ENCODE measurements at regions not wholly inside any gene's neighbourhood (a gene's known extent, or its start where the extent isn't known, plus 50 kb on each side); places are given as distances from the start of the nearest gene placed in this dataset.
A peak's percentile ranks its signal among the peaks of the same experiment; 100 is the strongest.

GRCh38 chr5:74272024-74272775 is 368.3 kb downstream of the ENC1 start:
- ATAC-seq (ENCODE audit: poor library complexity): no peak
- DNase-seq: no peak
- intact Hi-C loops (cut with DNase I): no loop called here

- ATAC-seq (ENCODE audit: poor library complexity) (no peak), DNase-seq (no peak)
- intact Hi-C loops (cut with DNase I): no loop called here
Observed at GRCh38 chr5:74268297-74268696, 372.2 kb downstream of the ENC1 start.

DNA sequence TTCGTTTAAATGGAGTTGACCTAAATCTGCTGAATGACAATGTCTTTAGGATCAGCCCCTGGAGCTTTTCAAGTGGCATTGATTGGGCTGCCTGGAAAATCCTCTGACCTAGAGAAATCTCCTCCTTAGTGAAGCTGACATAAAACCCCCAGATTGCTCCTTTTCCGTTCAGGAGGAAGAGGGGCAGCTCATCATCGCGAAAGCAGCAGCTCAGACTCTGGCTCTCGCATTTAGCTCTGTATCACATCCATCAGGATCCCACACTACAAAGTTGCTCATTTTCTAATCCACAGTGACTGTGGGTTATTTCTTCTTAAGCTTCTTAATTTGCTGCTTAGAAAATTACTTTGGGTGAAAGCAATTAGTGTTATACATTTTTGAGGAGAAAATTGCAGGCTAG is 373.7 kb downstream of the ENC1 start:
- ATAC-seq (ENCODE audit: poor library complexity) (no peak), DNase-seq (no peak)
- intact Hi-C loops (cut with DNase I): no loop called here

- intact Hi-C loops (cut with DNase I): no loop called here
- DNase-seq: no peak
- ATAC-seq (ENCODE audit: poor library complexity): no peak
Observed at GRCh38 chr5:74266132-74266531, 374.4 kb downstream of the ENC1 start.

GRCh38 chr5:74262544-74263207 is 377.9 kb downstream of the ENC1 start:
- intact Hi-C loops (cut with DNase I): no loop called here
- ATAC-seq (ENCODE audit: poor library complexity): no peak
- no peak for DNase-seq

GRCh38 chr5:74261866-74262265 is 378.7 kb downstream of the ENC1 start:
- no peak for DNase-seq
- intact Hi-C loops (cut with DNase I): no loop called here
- ATAC-seq (ENCODE audit: poor library complexity): no peak

GRCh38 chr5:74261421-74261820 is 379.1 kb downstream of the ENC1 start:
- intact Hi-C loops (cut with DNase I): no loop called here
- ATAC-seq (ENCODE audit: poor library complexity) (no peak), DNase-seq (no peak)

DNA sequence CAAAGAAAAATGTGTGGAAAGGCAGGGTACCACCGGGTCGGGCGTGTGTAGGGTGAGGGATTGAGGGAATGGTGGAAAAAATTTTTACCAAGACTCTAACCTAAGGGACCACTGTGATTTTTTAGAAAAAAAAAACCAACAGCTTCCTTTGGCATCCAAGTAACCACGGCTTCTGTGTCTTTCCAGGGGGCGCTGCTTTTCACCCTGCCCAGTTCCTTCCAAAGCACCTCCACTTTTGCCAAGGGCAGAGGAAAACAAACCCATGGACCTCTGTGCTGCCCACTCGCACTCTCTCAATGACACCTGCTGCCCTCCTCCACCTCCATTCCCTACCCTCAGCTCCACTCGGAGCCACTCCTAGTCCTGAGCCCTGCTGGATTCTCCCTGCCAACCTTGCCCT is 381.0 kb downstream of the ENC1 start:
- intact Hi-C loops (cut with DNase I): no loop called here
- DNase-seq (no peak), ATAC-seq (ENCODE audit: poor library complexity) (no peak)

DNA sequence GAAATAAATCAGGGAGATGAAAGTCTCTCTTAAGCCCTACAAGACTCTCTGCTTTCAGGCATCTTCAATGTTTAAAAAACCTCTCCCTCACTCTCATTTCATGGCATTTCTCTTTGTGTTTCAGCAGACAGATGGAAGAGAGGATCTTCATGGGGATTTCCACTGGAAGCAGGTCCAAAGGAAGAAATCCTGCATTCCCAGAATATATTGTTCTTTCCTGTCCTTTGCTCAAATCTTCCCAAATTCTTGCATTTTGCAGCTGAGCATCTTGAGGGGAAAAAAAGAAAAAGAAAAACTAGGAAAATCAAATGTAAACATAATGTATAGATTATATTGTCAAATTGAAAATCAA is 382.2 kb downstream of the ENC1 start:
- intact Hi-C loops (cut with DNase I): no loop called here
- DNase-seq (no peak), ATAC-seq (ENCODE audit: poor library complexity) (no peak)

DNA sequence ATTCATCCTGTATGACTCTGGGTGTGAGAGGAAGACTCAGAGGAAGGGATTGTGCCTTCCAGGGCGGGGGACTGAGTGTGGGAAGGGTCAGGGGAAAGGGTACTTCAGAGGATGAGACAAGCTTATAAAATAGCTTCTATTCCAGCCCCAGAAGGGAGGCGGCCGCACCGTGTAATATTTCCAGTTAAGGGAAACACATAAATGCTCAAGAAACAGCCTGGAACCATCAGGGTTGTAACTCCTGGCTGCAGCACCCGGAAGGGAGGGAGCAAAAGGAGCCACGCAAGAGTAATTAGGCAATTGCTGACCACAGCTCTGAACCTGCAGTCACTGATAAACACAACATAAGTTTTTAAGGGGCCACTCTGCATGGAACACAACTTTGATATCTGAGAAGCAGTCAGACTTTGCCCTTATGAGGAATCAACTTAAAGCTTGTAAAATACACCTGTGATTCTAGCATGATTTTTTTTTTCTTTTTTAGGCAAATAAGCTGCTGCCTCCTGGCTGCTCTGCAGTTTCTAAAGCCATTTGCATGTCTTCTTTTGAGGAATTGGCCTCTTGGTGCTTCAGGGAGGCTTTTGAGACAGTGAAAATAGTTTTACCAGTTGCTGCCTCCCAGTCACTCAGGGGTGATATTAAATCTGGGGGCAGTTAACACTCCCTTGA is 382.7 kb downstream of the ENC1 start:
- DNase-seq: peak; percentile 83
- intact Hi-C loops (cut with DNase I): no loop called here

DNA sequence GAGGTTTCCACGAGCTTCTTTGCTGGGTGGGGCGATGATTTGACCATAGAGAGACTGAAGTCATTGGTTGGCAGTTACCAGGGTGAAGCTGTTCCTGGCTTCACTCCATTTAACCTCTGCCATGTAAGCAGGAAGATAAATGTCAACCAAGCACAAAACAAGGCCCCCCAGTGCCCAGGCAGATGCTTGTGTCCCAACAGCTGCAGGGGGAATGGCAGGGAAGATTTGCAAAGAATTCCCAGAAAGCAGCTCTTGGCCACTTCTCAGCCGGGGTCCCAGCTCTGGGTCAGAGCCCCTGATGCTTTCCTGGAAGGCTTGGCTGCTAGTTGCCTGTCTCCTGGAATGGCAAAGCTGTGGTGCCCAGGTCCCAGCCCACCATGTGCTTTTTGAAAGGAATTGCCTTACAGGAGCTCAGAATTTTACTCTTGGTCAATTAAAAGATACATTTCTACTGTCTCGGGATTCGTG is 383.4 kb downstream of the ENC1 start:
- DNase-seq: no peak
- ATAC-seq (ENCODE audit: poor library complexity): peak; percentile 61
- intact Hi-C loops (cut with DNase I): no loop called here

More for the DNA sequence above, 382.7 kb downstream of the ENC1 start:
- peak; percentile 96 for ATAC-seq (ENCODE audit: poor library complexity)

- intact Hi-C loops (cut with DNase I): no loop called here
- ATAC-seq (ENCODE audit: poor library complexity): no peak
- no peak for DNase-seq
Observed at GRCh38 chr5:74255692-74256392, 384.7 kb downstream of the ENC1 start.

- no peak for DNase-seq
- intact Hi-C loops (cut with DNase I): no loop called here
Observed at GRCh38 chr5:74254257-74254656, 386.3 kb downstream of the ENC1 start.

DNA sequence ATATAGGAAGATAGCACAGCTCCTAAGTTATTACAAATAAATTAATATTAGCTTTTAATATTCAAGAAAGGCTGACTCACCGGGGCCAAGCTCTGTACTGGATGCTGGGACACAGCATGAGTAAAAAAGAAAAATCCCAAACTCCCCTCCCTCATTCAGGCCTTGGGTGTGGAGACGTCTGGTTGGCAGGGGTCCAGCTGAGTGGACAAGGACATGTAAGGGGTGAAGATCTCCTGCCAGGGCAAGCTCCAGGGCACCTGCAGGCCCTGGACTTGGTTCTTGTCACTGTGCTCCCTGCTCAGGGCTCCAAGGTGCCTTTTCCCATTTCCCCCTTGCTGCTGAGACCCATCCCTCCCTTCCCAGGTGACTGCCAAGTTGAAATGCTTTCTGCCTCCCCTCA is 388.5 kb downstream of the ENC1 start:
- intact Hi-C loops (cut with DNase I): no loop called here
- no peak for DNase-seq

More at GRCh38 chr5:74254257-74254656, 386.3 kb downstream of the ENC1 start:
- ATAC-seq (ENCODE audit: poor library complexity): no peak

DNA sequence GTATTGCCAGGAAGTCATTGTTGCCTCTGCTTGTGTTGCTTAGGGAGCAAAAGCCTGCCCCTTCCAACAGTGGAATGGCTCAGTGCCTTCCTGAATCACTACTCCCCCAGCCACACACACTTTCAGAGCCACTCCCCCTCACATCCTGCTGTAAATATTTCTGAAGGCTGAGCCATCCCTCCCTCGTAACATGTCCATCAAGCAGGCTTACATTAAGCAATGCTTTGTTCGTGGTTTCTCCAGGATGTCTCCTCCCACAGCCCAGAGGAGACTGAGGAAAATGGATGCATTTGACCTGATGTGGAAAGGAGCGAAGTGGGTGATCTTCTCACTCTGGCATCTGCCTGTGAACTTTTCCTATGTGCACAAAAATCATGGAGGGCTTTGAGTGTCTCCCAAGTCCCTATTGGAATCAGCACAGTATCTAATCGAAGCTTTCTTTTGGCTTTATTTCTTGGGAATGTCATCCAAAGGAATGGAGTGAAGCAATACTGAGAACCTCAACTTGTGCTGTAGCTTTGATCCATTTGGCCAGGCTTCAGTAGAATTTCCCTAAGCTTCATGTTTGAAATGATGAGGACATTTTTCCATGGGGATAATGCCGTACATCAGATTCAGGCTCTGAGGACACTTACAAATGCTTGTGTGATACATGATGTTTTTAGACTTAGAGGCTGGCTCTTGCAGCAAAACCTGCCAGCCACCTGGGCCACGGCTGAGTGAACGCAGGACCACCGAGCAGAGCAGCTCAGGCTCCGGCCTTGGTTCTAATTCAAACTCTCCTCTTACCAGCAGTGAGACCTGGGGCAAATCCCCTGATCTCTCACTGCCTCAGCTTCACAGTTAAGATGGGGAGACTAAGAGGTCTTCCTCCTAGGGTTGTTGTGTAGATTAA is 389.1 kb downstream of the ENC1 start:
- intact Hi-C loops (cut with DNase I): no loop called here
- ATAC-seq (ENCODE audit: poor library complexity) (peak; percentile 74), DNase-seq (no peak)

More for the DNA sequence above, 388.5 kb downstream of the ENC1 start:
- ATAC-seq (ENCODE audit: poor library complexity): no peak

DNA sequence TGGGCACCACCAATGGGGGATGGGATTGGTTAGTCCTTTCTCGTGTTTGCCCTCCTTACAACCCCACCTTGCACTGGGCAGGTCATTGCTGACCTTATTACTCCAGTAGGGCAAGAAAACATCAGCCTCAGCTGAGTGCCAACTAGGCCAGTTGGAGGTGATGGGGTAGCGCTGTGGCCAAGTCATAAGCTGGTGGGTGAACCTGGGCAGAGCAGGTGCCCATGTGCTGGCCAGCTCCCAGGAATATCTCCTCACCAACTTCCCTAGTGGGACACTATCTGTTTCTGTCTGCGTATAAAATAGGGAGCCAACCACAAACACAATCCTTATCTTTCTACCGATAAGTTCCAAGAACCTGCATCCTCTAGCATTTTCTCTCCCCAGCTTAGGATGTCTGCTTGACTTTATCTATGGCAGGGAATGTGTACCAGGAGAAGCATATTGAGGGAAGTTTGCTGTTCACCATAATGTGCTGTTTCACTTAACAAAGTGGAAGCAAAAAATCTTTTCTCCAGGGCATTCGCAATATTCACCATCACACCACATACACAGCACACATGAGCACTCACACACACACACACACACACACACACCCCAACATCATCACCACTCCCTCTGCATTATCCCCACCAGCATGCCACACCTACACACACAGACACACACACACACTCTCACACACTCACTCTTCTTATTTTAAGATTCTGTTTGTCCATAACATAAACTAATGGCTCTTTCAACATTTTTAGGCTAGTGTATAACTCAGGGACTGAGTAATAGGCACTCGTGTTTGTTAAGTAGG is 390.0 kb downstream of the ENC1 start:
- ATAC-seq (ENCODE audit: poor library complexity): peak; percentile 27
- no peak for DNase-seq
- intact Hi-C loops (cut with DNase I): no loop called here

GRCh38 chr5:74248576-74248975 is 392.0 kb downstream of the ENC1 start:
- ATAC-seq (ENCODE audit: poor library complexity) (no peak), DNase-seq (no peak)
- intact Hi-C loops (cut with DNase I): no loop called here

- intact Hi-C loops (cut with DNase I): no loop called here
- DNase-seq (no peak), ATAC-seq (ENCODE audit: poor library complexity) (no peak)
Observed at GRCh38 chr5:74244406-74244805, 396.1 kb downstream of the ENC1 start.
